CD4-positive, alpha-beta T cell (primary cell): ENCODE measurements at regions not wholly inside any gene's neighbourhood (a gene's known extent, or its start where the extent isn't known, plus 50 kb on each side); places are given as distances from the start of the nearest gene placed in this dataset.
"Not testable (repeated sequence)": the region's sequence is repeated elsewhere in the genome, so short reads cannot be mapped to it uniquely, and the experiment has no call there.

ENCODE experiments used
- ATAC-seq: fragments of 200-7000 bp; cut with Tn5 transposase; one replicate; pipeline ENCODE4 v1.10.0; 2022; ENCODE audit warnings: mild to moderate bottlenecking; ENCODE audit not compliant: poor library complexity
- CTCF ChIA-PET: fragments of 350-600 bp; sonication (Branson Sonifier 250); formaldehyde crosslinking; loops from one replicate; lab custom pipeline; 2021; ENCODE audit warnings: antibody characterized with exemption, inconsistent platforms; lab: Charles Lee
- POLR2A ChIA-PET: fragments of 350-600 bp; sonication (Branson Sonifier 250); formaldehyde crosslinking; loops from one replicate; lab custom pipeline; 2021; ENCODE audit warnings: antibody characterized with exemption, inconsistent platforms; lab: Charles Lee
- DNase-seq, 14 experiments: peaks; one replicate each; pipeline ENCODE4 v3.0.0-alpha.2; 2013 to 2020; ENCODE audit warnings: mixed read lengths in 2 of 14
- H3K27ac ChIP-seq, 2 donors: one replicate each; pipeline versions ENCODE4 v1.5.1 to v1.7.0; 2013; ENCODE audit warnings: low read length in 2 of 2, low read depth in 1 of 2, mild to moderate bottlenecking in 1 of 2
- H3K27me3 ChIP-seq, 2 experiments: 1 replicate in 1 of 2; 2 replicates in 1 of 2; pipeline versions ENCODE4 v1.6.1 to v1.7.0; 2013; ENCODE audit warnings: low read length in 2 of 2, control low read depth in 1 of 2, mild to moderate bottlenecking in 1 of 2, moderate library complexity in 1 of 2; ENCODE audit not compliant: insufficient read depth in 2 of 2, control insufficient read depth in 1 of 2
- H3K36me3 ChIP-seq: one replicate; pipeline ENCODE4 v1.6.1; 2013; ENCODE audit warnings: low read length, control low read depth; ENCODE audit not compliant: insufficient read depth
- H3K4me1 ChIP-seq: one replicate; pipeline ENCODE4 v1.6.1; 2013; ENCODE audit warnings: low read length, control low read depth; ENCODE audit not compliant: insufficient read depth
- H3K4me3 ChIP-seq: one replicate; pipeline ENCODE4 v1.5.1; 2013; ENCODE audit warnings: mild to moderate bottlenecking, low read length, moderate library complexity
- H3K9me3 ChIP-seq, 2 experiments: 1 replicate in 1 of 2; 2 replicates in 1 of 2; pipeline versions ENCODE4 v1.6.1 to v1.7.0; 2013; ENCODE audit warnings: low read length in 2 of 2, mild to moderate bottlenecking in 2 of 2, control low read depth in 1 of 2, moderate library complexity in 1 of 2; ENCODE audit not compliant: control insufficient read depth in 1 of 2, insufficient read depth in 1 of 2
- H3K27ac Mint-ChIP-seq: one replicate; pipeline ENCODE4 v1.8.0; 2020; ENCODE audit warnings: mixed read lengths
- H3K27me3 Mint-ChIP-seq: one replicate; pipeline ENCODE4 v1.8.0; 2021; ENCODE audit warnings: mixed read lengths
- H3K36me3 Mint-ChIP-seq: one replicate; pipeline ENCODE4 v1.8.0; 2021; ENCODE audit warnings: low read depth, mixed read lengths
- H3K4me1 Mint-ChIP-seq: one replicate; pipeline ENCODE4 v1.8.0; 2021; ENCODE audit warnings: low read depth, mixed read lengths
- H3K4me3 Mint-ChIP-seq: one replicate; pipeline ENCODE4 v1.8.0; 2020; ENCODE audit warnings: mild to moderate bottlenecking, mixed read lengths
- H3K9me3 Mint-ChIP-seq: one replicate; pipeline ENCODE4 v1.8.0; 2020; ENCODE audit warnings: mixed read lengths
- CTCF ChIP-seq: fragments of 200-600 bp; IDR thresholded peaks from one replicate; pipeline ENCODE4 v1.8.0; 2022; ENCODE audit warnings: antibody characterized with exemption, mild to moderate bottlenecking
- intact Hi-C, 2 experiments: fragments of 100-400 bp; cut with DNase I in 1 of 2; cut with micrococcal nuclease in 1 of 2; formaldehyde crosslinking; loops; one replicate each; pipeline versions ENCODE4 v1.15.1 to v1.9.0; 2023 to 2025; cut with DNase I, micrococcal nuclease

GRCh38 chr3:171915275-171915674 lies 72.1 kb downstream of the TMEM212 start:
- H3K36me3 ChIP-seq: no peaks in the 10 kb centered on the region
- intact Hi-C loops: no loop called here
- Mint-ChIP-seq H3K4me3 (no peak overlapping the region), H3K27me3 (peaks cover 28% of the 10 kb centered on the region), H3K9me3 (peaks cover 3% of the 10 kb centered on the region), H3K4me1 (no peaks in the 10 kb centered on the region), H3K27ac (no peak overlapping the region), H3K36me3 (no peaks in the 10 kb centered on the region)
- H3K9me3 ChIP-seq: peaks cover 0 to 4% of the 10 kb centered on the region in 2 experiments
- H3K27me3 ChIP-seq: peaks cover 0 to 2% of the 10 kb centered on the region in 2 experiments
- DNase-seq (no peak), ATAC-seq (no peak)
- no peak overlapping the region for H3K4me3 ChIP-seq
- TF ChIP-seq CTCF: no peak
- ChIA-PET POLR2A (no interaction called here), CTCF (no interaction called here)
- H3K27ac ChIP-seq: no peak overlapping the region
- H3K4me1 ChIP-seq: no peaks in the 10 kb centered on the region

- H3K27me3 ChIP-seq: peaks cover 0 to 2% of the 10 kb centered on the region in 2 experiments
- DNase-seq (no peak), ATAC-seq (no peak)
- ChIA-PET POLR2A (no interaction called here), CTCF (no interaction called here)
- H3K4me3 ChIP-seq: no peak overlapping the region
- Mint-ChIP-seq H3K4me1 (no peaks in the 10 kb centered on the region), H3K36me3 (no peaks in the 10 kb centered on the region), H3K4me3 (no peak overlapping the region), H3K27ac (no peak overlapping the region), H3K9me3 (peaks cover 6% of the 10 kb centered on the region), H3K27me3 (peaks cover 32% of the 10 kb centered on the region)
- TF ChIP-seq CTCF: no peak
- H3K4me1 ChIP-seq: no peaks in the 10 kb centered on the region
- no peaks in the 10 kb centered on the region for H3K36me3 ChIP-seq
- H3K9me3 ChIP-seq: peaks cover 0 to 4% of the 10 kb centered on the region in 2 experiments
- intact Hi-C loops: no loop called here
- no peak overlapping the region for H3K27ac ChIP-seq
Observed at GRCh38 chr3:171916888-171917287, 73.7 kb downstream of the TMEM212 start.

GRCh38 chr3:171922629-171923028 lies 79.5 kb downstream of the TMEM212 start:
- DNase-seq, H3K36me3 Mint-ChIP-seq, H3K4me1 ChIP-seq, H3K27ac Mint-ChIP-seq, H3K27ac ChIP-seq, H3K4me1 Mint-ChIP-seq, H3K9me3 ChIP-seq, ATAC-seq, H3K4me3 ChIP-seq, H3K36me3 ChIP-seq, H3K4me3 Mint-ChIP-seq, POLR2A ChIA-PET, intact Hi-C loops, H3K27me3 ChIP-seq, CTCF ChIA-PET: not testable (repeated sequence)
- Mint-ChIP-seq H3K9me3 (peaks cover 13% of the 10 kb centered on the region), H3K27me3 (peaks cover 25% of the 10 kb centered on the region)

DNA sequence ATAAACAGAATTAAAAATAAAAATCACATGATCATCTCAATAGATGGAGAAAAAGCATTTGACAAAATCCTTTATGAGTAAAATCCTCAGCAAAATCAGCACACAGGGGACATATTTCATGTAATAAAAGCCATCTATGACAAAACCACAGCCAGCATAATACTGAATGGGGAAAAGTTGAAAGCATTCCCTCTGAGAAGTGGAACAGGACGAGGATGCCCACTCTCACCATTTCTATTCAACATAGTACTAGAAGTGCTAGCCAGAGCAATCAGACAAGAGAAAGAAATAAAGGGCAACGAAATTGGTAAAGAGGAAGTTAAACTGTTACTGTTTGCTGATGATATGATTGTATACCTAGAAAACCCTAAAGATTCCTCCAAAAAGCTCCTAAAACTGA lies 80.5 kb downstream of the TMEM212 start:
- H3K4me1 ChIP-seq, DNase-seq, H3K4me1 Mint-ChIP-seq, H3K9me3 ChIP-seq, H3K27me3 ChIP-seq, H3K4me3 Mint-ChIP-seq, H3K4me3 ChIP-seq, H3K27ac Mint-ChIP-seq, H3K36me3 ChIP-seq, POLR2A ChIA-PET, H3K36me3 Mint-ChIP-seq, H3K27ac ChIP-seq, CTCF ChIA-PET, ATAC-seq, intact Hi-C loops: not testable (repeated sequence)
- peaks cover 16% of the 10 kb centered on the region for H3K27me3 Mint-ChIP-seq
- peaks cover 13% of the 10 kb centered on the region for H3K9me3 Mint-ChIP-seq

- not testable (repeated sequence) for H3K4me3 ChIP-seq
Observed at GRCh38 chr3:171924864-171925263, 81.7 kb downstream of the TMEM212 start.

More at GRCh38 chr3:171924864-171925263, 81.7 kb downstream of the TMEM212 start:
- H3K36me3 ChIP-seq, DNase-seq, H3K27ac ChIP-seq, H3K9me3 ChIP-seq, H3K27me3 Mint-ChIP-seq, POLR2A ChIA-PET, H3K4me1 ChIP-seq, H3K36me3 Mint-ChIP-seq, H3K27me3 ChIP-seq, intact Hi-C loops, CTCF ChIA-PET, H3K4me3 Mint-ChIP-seq, ATAC-seq, H3K4me1 Mint-ChIP-seq, H3K27ac Mint-ChIP-seq: not testable (repeated sequence)
- H3K9me3 Mint-ChIP-seq: peaks cover 10% of the 10 kb centered on the region
